K562 (cell line): ENCODE measurements at regions not wholly inside any gene's neighbourhood (a gene's known extent, or its start where the extent isn't known, plus 50 kb on each side); places are given as distances from the start of the nearest gene placed in this dataset.

Experiments
- ATAC-seq: fragments of 200-7000 bp; cut with Tn5 transposase; 3 replicates; pipeline ENCODE4 v1.9.1; 2020; ENCODE audit warnings: moderate library complexity
- BruUV-seq: library from RNA; stranded (reverse); fragments of 400-500 nt; replicated peaks from 2 replicates; lab custom pipeline; 2021; lab: Mats Ljungman, UMichigan
- CTCF ChIA-PET: fragments of 300-600 bp; formaldehyde crosslinking; extraction: SDS; loops from one replicate; lab custom pipeline; 2021; ENCODE audit warnings: low intra/inter-chr PET ratio; lab: Yijun Ruan, JAX
- POLR2A ChIA-PET: fragments of 300-600, 350-650 bp; sonication (Branson Sonifier 250); formaldehyde crosslinking; extraction: SDS; loops from one replicate; lab custom pipeline; 2021; ENCODE audit warnings: antibody characterized with exemption, inconsistent platforms; lab: Yijun Ruan, JAX
- DNase-seq, 4 experiments: peaks; one replicate each; pipeline versions ENCODE4 v3.0.0 to v3.0.0-alpha.2; 2011 to 2018; ENCODE audit warnings: low spot score in 3 of 4, mixed read lengths in 3 of 4; ENCODE audit errors: extremely low read depth in 1 of 4
- FAIRE-seq: peaks from 2 replicates; lab custom pipeline; 2011; peaks lifted over from hg19 to GRCh38; lab: Jason Lieb, UNC
- H2AFZ ChIP-seq: 2 replicates; pipeline ENCODE4 v1.6.0; 2011; ENCODE audit warnings: low read depth, low read length, control low read depth, inconsistent platforms
- H3K27ac ChIP-seq: fragments of 200-600 bp; 3 replicates; pipeline ENCODE4 v1.8.0; 2011; ENCODE audit warnings: low read depth, mild to moderate bottlenecking, control low read depth, inconsistent platforms, low read length, moderate library complexity, mixed read lengths; ENCODE audit errors: extremely low read depth
- H3K27me3 ChIP-seq, 2 experiments: fragments of 300-600 bp in 1 of 2; 2 replicates in 1 of 2; 3 replicates in 1 of 2; pipeline versions ENCODE4 v1.6.0 to v1.8.0; 2011; ENCODE audit warnings: inconsistent platforms in 2 of 2, low read length in 2 of 2, mild to moderate bottlenecking in 1 of 2, mixed read lengths in 1 of 2, moderate library complexity in 1 of 2; ENCODE audit not compliant: control insufficient read depth in 2 of 2, insufficient read depth in 2 of 2
- H3K36me3 ChIP-seq: fragments of 300-600 bp; 3 replicates; pipeline ENCODE4 v1.8.0; 2011; ENCODE audit warnings: mild to moderate bottlenecking, low read length, inconsistent platforms; ENCODE audit not compliant: control insufficient read depth, insufficient read depth
- H3K4me1 ChIP-seq, 2 experiments: fragments of 200-600 bp in 1 of 2; replicated peaks in 1 of 2; 2 replicates in 1 of 2; 3 replicates in 1 of 2; pipeline versions ENCODE4 v1.5.1 to v1.8.0; 2011; ENCODE audit warnings: inconsistent platforms in 2 of 2, low read length in 2 of 2, mild to moderate bottlenecking in 1 of 2, mixed read lengths in 1 of 2, moderate library complexity in 1 of 2; ENCODE audit not compliant: control insufficient read depth in 2 of 2, insufficient read depth in 2 of 2
- H3K4me2 ChIP-seq: 2 replicates; pipeline ENCODE4 v1.6.1; 2011; ENCODE audit warnings: low read length, control low read depth, inconsistent platforms, mixed read lengths; ENCODE audit not compliant: insufficient read depth
- H3K4me3 ChIP-seq: fragments of 200-600 bp; sonication (generic), shearing (Covaris generic); 2 replicates; pipeline ENCODE4 v1.5.1; 2016; ENCODE audit warnings: control low read depth, inconsistent platforms
- H3K79me2 ChIP-seq: fragments of 200-600 bp; 3 replicates; pipeline ENCODE4 v1.8.0; 2011; ENCODE audit warnings: low read length, inconsistent platforms; ENCODE audit not compliant: control insufficient read depth, insufficient read depth
- H3K9ac ChIP-seq, 2 experiments: 2 replicates each; pipeline versions ENCODE4 v1.6.0 to v1.6.1; 2011; ENCODE audit warnings: low read depth in 2 of 2, low read length in 2 of 2, control low read depth in 1 of 2, inconsistent platforms in 1 of 2, mild to moderate bottlenecking in 1 of 2, mixed read lengths in 1 of 2; ENCODE audit not compliant: insufficient read depth in 1 of 2
- H3K9me1 ChIP-seq: one replicate; pipeline ENCODE4 v1.6.0; 2011; ENCODE audit warnings: inconsistent platforms, mild to moderate bottlenecking, low read length, moderate library complexity; ENCODE audit not compliant: control insufficient read depth, insufficient read depth
- H3K9me3 ChIP-seq: replicated peaks from 2 replicates; pipeline ENCODE4 v1.5.1; 2011; ENCODE audit warnings: low read depth, low read length, inconsistent platforms; ENCODE audit not compliant: control insufficient read depth, insufficient read depth
- H4K20me1 ChIP-seq: replicated peaks from 2 replicates; pipeline ENCODE4 v1.6.1; 2011; ENCODE audit warnings: low read length, inconsistent platforms, mixed read lengths; ENCODE audit not compliant: control insufficient read depth, insufficient read depth
- BDP1 ChIP-seq: IDR thresholded peaks from 3 replicates; pipeline ENCODE4 v1.6.1; 2011; ENCODE audit not compliant: insufficient read length, insufficient read depth
- GATAD2B ChIP-seq: fragments of 450-650 bp; IDR thresholded peaks from 2 replicates; pipeline ENCODE4 v1.6.1; 2017; ENCODE audit warnings: mild to moderate bottlenecking, borderline replicate concordance
- MEF2A ChIP-seq: IDR thresholded peaks from 2 replicates; pipeline ENCODE4 v1.6.1; 2011; ENCODE audit warnings: low read depth, mild to moderate bottlenecking, low read length, moderate library complexity; ENCODE audit not compliant: control insufficient read depth
- POLR3A ChIP-seq: IDR thresholded peaks from 2 replicates; pipeline ENCODE4 v1.6.1; 2011; ENCODE audit warnings: borderline replicate concordance, mild to moderate bottlenecking, moderate library complexity; ENCODE audit not compliant: insufficient read length, insufficient read depth; ENCODE audit errors: extremely low read depth
- RFX5 ChIP-seq: IDR thresholded peaks from 2 replicates; pipeline ENCODE4 v1.6.1; 2011; ENCODE audit warnings: low read depth, mild to moderate bottlenecking, improper control_type of control experiment, low read length
- SAFB2 ChIP-seq: fragments of 200-400 bp; formaldehyde crosslinking; IDR thresholded peaks from 2 replicates; pipeline ENCODE4 v1.6.1; 2018; ENCODE audit warnings: borderline replicate concordance, low read length, low read depth, moderate library complexity; ENCODE audit not compliant: severe bottlenecking
- ZNF316 ChIP-seq: fragments of 450-650 bp; IDR thresholded peaks from 2 replicates; pipeline ENCODE4 v1.6.1; 2016
- WGBS: fragments of 100-300 bp; shearing (Covaris generic); methylation state at CpG from one replicate; pipeline ENCODE4 v1.1.6; 2016; ENCODE audit warnings: low coverage, mixed read lengths; ENCODE audit not compliant: insufficient coverage; ENCODE audit errors: missing lambda C conversion rate; 5-methylcytosine and 5-hydroxymethylcytosine counted together
- in situ Hi-C: fragments of 300-500 bp; cut with MboI; formaldehyde crosslinking; loops from 4 replicates; pipeline ENCODE4 v1.15.0; 2018; ENCODE audit warnings: inconsistent platforms, mixed read lengths
- intact Hi-C: fragments of 100-400 bp; cut with micrococcal nuclease; formaldehyde crosslinking; loops from 2 replicates; pipeline ENCODE4 v1.14.2; 2022
- TF ChIP-seq, protein P1 (sequence below), 3 experiments: IDR thresholded peaks in 2 of 3; conservative IDR thresholded peaks in 1 of 3; 2 replicates each; pipeline ENCODE4 v1.5.1; 2011 to 2012; ENCODE audit warnings: low read length in 3 of 3, mild to moderate bottlenecking in 3 of 3, control low read depth in 2 of 3, improper control_type of control experiment in 1 of 3, inconsistent platforms in 1 of 3, low read depth in 1 of 3, mixed read lengths in 1 of 3, moderate library complexity in 1 of 3; ENCODE audit not compliant: insufficient read depth in 2 of 3

DNA sequence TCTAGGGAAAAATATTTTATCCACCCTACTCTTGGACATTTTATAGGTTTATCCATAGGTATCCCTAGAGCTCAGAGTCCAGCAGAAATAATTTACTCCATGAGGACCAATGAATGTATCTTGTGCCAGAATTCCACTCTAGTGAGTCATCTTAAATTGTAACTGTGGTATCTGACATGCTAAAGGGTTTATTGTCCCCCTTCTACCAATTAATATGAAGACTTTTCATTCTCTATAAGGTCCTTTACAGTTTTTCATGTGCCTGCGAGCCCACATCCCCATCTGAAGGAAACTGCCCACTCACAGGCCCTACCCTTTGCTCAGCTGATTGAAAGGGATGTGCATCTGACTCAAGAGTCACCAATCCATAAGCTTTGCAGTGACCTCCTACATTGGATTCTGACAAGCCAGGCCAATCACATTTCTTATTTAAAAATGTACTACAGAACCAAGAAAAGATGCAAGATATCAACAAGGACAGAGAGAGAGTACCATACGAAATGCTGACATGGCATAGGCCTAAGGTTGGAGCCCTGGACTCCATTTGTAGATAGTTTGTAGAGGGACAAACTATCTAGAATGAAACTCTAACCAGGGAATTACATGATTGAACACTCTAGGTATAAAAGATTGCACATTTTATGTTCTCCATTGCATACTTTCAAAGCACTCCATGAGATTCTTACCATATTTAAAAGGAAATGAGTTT lies 93.4 kb upstream of the DEFB112 start:
- ChIA-PET CTCF (no interaction called here), POLR2A (no interaction called here)
- no peaks in the 10 kb centered on the region for H3K36me3 ChIP-seq
- no peak for FAIRE-seq
- in situ Hi-C loops (loop anchor here (25.0 kb wide), 1 partner anchor 1869 kb away; no protein-coding TSS in a partner anchor), intact Hi-C loops (no loop called here)
- H3K27ac ChIP-seq = no peak overlapping the region
- no peaks in the 10 kb centered on the region for H3K79me2 ChIP-seq
- H3K9me3 ChIP-seq = no peaks in the 10 kb centered on the region
- H3K9me1 ChIP-seq = no peaks in the 10 kb centered on the region
- no peak for TF ChIP-seq POLR3A
- TF ChIP-seq RFX5 = no peak
- TF ChIP-seq MEF2A = no peak
- TF ChIP-seq GATAD2B = no peak
- TF ChIP-seq ZNF316 = peak; percentile 32; the same call in 1 of the 2 replicates
- no peak for TF ChIP-seq SAFB2
- H2AFZ ChIP-seq = no peak overlapping the region
- H3K4me1 ChIP-seq = no peaks in the 10 kb centered on the region
- 0% methylated on average over 2 of the region's 2 CpGs for WGBS
- ATAC-seq = no peak
- no peaks in the 10 kb centered on the region for H3K27me3 ChIP-seq
- no peak overlapping the region for H3K4me3 ChIP-seq
- H4K20me1 ChIP-seq = no peaks in the 10 kb centered on the region
- no peak for DNase-seq
- H3K4me2 ChIP-seq = no peak overlapping the region
- no TSS peak for BruUV-seq
- no peak overlapping the region for H3K9ac ChIP-seq

DNA sequence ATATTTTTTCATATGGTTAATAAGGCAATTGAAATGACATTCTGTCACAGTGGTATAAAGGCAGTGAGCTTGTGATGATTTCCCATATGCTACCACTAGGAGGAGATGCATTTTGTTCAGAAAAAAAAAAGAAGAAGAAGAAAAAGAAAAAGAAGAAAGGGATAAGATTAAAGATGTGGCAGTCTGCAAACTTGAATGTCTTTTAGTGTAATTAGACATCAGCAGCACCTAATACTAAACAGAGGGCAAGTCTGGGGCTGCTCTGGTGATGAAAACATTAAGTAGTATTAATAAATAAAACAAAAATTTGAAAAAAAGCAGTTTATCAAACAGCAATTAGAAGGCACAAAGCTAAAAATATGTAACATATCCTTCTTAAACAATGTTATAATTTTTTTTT lies 95.4 kb upstream of the DEFB112 start:
- in situ Hi-C loops (loop anchor here (25.0 kb wide), 1 partner anchor 1867 kb away; no protein-coding TSS in a partner anchor), intact Hi-C loops (no loop called here)
- no peaks in the 10 kb centered on the region for H3K4me1 ChIP-seq
- no peaks in the 10 kb centered on the region for H3K36me3 ChIP-seq
- DNase-seq = peak; percentile 3 to 23 (median 10)
- no peak overlapping the region for H3K27ac ChIP-seq
- no peak overlapping the region for H3K4me3 ChIP-seq
- ChIA-PET CTCF (no interaction called here), POLR2A (no interaction called here)
- FAIRE-seq = no peak
- TF ChIP-seq, protein P1, sequence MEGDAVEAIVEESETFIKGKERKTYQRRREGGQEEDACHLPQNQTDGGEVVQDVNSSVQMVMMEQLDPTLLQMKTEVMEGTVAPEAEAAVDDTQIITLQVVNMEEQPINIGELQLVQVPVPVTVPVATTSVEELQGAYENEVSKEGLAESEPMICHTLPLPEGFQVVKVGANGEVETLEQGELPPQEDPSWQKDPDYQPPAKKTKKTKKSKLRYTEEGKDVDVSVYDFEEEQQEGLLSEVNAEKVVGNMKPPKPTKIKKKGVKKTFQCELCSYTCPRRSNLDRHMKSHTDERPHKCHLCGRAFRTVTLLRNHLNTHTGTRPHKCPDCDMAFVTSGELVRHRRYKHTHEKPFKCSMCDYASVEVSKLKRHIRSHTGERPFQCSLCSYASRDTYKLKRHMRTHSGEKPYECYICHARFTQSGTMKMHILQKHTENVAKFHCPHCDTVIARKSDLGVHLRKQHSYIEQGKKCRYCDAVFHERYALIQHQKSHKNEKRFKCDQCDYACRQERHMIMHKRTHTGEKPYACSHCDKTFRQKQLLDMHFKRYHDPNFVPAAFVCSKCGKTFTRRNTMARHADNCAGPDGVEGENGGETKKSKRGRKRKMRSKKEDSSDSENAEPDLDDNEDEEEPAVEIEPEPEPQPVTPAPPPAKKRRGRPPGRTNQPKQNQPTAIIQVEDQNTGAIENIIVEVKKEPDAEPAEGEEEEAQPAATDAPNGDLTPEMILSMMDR (IDR thresholded peaks at IDR 0.05 in 2 of 3, conservative IDR thresholded peaks at IDR 0.05 in 1 of 3; ENCODE audit: insufficient read depth in 2 of 3, low read depth in 1 of 3, low read length in 3 of 3) = peak in 2 of 3 experiments; percentile 26 to 37; a peak in 2 of 6 replicates
- no peak for TF ChIP-seq BDP1
- no peaks in the 10 kb centered on the region for H4K20me1 ChIP-seq
- no peaks in the 10 kb centered on the region for H3K79me2 ChIP-seq
- no peak overlapping the region for H3K9ac ChIP-seq
- no TSS peak for BruUV-seq
- no peaks in the 10 kb centered on the region for H3K9me1 ChIP-seq
- no peak overlapping the region for H3K4me2 ChIP-seq
- H3K9me3 ChIP-seq = no peaks in the 10 kb centered on the region
- no peaks in the 10 kb centered on the region for H3K27me3 ChIP-seq
- ATAC-seq = no peak
- H2AFZ ChIP-seq = no peak overlapping the region
